Esophagus mucosa (tissue), 1 donor: ENCODE measurements at regions not wholly inside any gene's neighbourhood (a gene's known extent, or its start where the extent isn't known, plus 50 kb on each side); places are given as distances from the start of the nearest gene placed in this dataset.
"Not testable (repeated sequence)": the region's sequence is repeated elsewhere in the genome, so short reads cannot be mapped to it uniquely, and the experiment has no call there.

Experiments
- ATAC-seq: fragments of 200-7000 bp; cut with Tn5 transposase; one replicate; pipeline ENCODE4 v1.9.1; 2020
- donor health status: DM: yes; HTN: yes; CAD: no.

DNA sequence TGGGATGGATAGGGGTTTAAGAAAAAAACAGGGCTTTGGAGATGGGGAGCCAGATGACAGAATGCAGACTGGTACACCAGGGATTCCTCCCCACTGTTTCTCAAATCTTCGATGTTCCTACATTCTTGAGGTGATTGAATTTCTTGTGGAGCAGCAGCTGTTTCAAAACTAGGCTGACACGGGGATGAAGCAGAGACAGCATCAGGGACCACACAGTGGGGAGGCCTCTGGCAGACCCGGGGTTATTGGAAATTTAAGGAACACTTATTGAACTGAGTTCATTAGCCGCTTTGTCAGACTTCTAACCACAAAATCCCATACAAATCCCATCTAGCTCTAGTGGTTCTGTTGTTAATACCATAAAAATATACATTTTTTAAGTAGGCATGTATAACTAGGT lies 621.4 kb upstream of the GBE1 start:
- no peak for ATAC-seq

DNA sequence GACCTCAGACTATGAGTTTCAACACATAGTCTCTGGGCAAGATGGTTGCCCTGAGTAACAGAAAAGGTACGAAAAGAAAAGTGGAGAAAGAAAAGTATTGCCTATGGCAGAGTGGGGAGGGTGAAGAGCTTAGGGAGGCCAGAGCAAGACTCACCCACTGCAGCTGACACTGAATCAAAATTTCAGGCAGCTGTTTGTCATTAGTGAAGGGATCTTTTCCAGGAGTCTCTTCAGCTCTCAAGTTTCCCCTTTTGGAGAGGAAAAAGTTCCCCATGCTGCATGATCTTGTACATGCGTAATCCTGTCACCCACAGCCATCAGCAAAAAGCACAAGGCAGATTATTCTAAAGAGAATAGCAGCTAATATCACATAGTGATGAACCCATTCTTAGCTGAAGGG lies 616.9 kb upstream of the GBE1 start:
- ATAC-seq, result no peak

DNA sequence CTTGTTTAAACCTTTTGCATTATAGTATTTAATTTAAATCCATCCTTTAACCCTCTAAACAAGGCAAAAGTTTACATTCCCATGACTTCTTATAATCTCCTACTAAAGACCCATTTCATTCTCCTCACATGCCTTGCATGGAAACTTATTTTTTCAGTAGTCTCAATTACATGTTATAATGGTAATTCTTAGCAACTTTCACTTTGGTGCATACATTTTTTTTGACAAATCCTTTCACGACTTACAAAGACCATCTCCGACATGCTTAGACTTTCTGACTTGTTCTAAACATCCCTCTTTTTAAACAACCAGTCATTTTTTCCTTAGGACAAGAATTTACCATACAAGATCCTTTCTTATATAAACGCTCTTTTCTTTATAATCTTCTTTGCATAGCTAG lies 615.4 kb upstream of the GBE1 start:
- no peak for ATAC-seq

DNA sequence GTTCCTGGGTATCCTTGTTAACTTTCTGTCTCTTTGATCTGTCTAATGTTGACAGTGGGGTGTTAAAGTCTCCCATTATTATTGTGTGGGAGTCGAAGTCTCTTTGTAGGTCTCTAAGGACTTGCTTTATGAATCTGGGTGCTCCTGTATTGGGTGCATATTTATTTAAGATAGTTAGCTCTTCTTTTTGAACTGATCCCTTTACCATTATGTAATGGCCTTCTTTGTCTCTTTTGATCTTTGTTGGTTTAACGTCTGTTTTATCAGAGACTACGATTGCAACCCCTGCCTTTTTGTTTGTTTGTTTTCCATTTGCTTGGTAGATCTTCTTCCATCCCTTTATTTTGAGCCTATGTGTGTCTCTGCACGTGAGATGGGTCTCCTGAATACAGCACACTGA lies 612.4 kb upstream of the GBE1 start:
- ATAC-seq, result not testable (repeated sequence)

DNA sequence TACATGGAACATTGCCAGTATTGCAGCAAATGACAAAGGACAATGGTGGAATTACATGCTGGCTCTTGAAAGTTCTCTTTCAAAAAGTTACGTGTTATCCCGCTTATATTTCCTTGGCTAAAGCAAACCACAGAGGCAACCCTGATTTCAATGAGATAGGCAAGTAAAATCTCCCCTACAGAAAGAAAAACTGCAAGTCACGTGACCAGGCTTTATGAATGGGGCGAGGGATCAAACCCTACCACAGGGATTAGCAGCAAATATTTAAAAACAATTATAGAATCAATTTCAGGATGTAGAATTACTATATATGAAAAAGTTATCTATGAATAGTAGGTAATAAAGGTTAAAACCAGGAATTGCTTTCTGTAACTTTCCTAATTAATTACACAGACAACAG lies 603.4 kb upstream of the GBE1 start:
- no peak for ATAC-seq

DNA sequence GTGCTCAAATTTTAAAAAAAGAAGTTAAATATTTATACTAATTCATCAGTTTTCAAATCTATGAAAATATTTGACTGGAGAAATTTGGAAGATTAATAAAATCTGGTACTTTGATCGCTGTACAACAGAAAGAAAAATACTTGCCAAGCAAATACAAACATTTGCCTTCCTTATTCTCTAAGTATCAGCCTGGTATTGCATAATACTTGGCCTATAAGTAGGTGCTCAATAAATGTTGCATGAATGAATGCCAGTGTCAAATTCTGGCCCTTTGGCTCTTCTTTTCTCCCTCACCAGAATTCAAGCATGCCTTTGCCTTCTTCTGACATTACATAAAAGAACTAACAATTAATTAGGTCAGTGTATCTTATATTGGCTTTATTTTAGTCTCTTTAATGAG lies 601.7 kb upstream of the GBE1 start:
- no peak for ATAC-seq

DNA sequence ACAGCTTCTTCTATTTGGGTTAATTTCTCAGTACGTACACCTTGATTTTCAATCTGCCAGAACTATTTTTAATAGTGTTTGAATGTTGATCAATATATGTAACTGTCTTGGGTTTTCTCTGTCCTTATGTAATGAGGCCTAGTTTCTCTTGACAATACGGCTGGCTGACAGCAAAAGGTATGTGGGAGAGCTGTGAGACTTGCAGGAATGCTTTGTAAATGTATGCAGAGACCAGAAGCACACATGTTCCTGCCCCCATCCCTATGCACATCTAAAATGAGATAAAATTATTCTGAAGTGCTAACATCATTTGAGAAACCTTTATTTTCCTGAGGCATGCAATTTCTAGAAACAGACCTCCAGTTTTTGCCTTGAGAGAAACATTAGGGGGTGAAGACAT lies 593.8 kb upstream of the GBE1 start:
- no peak for ATAC-seq

DNA sequence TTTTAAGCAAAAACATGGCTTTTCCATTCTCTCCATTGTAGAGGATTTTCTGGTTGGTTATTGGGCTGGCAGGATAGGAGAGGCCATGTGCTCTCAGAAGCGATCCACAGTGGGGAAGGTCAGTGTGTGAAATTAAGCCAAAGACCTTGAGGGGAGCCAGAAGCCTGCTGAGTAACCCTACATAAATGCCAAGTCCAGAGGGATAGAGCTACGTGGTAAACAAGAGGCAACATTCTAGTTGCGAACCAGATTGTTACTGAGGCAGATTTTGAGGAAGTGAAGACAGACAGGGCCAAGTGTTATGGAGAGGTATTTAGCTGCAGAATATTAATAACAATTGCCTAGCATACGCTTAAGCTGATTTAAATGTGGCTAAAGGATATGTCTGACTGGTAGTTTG lies 592.8 kb upstream of the GBE1 start:
- no peak for ATAC-seq

DNA sequence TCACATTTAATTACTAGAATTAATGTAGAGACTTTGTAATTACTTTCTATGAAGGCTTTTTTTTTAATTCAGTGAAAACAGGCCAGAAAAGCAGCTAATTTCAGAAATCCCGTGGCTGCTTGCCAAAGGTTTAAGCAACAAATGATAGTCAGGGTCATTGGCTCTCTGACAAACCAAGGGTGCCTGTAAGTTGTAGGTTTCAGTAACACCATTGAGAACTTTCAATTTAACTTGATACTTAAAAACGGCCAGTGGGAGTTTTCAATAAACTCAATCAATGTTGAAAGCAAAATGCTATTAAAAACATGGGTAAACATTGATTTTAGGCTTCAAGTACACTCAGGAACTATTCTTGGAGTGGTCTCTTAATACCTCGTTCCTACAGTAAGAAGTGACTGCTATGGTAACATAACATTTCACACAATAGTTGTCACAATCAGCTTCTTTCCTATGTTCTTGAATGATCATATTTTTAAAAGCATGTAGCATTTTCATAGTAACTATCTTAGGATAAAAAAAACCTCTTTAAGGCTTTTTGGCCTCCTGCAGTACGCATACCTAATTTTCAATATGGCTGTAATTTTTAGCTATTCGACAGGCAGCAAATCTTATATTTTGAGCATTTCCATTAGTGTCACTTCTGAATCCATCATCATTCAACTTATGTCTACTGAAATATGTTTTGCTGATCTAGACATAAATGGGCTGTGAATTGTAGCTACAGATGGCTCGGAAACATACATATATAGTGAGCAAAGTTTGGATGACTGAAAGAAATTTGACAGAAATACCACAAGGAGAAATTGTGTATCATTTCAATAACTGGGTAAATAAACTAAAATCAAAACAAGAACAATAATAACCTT lies 592.1 kb upstream of the GBE1 start:
- no peak for ATAC-seq

DNA sequence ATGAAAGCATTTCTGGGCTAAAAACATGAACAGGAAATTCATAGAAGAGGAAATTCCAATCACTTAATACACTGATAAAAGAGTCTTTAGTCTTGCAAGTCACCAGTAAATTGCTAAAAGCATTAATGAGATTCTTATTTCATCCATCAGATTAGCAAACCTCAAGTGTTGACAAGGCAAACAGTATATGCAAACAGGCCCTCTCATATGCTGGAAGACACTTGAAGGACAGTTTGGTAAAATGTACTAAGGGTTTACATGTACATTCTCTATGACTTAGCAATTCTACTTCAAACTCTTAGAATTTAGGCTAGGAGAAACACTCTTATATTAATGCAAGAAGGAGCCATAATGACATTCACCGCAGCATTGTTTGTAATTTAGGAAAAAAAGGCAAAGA lies 586.1 kb upstream of the GBE1 start:
- no peak for ATAC-seq

DNA sequence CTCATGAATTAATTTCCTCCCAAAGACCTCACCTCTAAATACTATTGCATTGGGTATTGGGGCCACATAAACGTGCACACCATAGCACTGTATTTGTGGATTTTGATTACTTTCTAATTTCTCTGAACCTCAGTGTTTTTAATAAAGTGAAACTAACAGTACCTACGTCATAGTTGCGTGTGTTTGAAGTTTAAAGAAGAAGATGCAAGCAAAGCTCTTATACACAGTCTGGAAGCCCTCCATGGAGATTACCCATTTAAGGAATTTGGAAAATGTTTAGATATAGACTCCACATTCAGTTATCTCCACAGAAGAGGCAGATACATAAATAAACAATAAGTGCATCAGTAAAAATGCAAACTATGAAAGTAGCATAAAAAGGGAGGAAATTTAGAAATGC lies 581.1 kb upstream of the GBE1 start:
- no peak for ATAC-seq

DNA sequence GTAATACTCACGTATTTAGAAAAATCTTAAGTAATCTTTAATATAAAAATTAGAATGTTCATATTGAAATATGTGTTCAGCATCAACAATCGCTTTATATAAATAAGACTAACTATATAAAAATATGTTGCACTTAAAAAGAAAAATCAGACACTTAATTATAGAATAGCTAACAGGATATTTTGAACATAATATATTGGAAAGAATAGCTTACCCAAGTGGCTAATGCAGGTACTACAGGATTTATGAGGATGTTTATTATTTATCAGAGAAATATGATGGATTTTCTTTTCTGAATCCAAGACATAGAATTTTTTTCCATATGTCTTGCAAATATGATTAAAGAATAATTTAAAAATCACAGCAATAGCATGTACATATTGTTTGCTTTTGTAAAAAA lies 567.9 kb upstream of the GBE1 start:
- no peak for ATAC-seq

DNA sequence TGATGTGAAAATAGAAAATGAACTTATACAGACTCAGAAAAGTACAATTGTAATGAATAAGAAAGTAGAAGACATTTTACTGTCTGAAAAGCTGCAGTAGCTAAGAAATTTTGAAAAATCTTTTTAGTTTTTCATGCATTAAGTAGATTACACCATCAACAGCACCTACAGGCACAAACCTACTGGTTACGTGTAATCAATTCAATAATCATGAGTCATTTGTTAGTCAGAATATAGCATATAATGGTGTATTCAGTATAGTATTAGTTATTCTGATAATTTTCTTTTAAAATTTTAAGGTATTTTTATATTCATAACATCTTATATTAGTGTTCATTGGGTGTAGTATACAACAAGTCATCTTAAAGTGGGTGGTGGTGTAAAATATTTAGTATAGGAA lies 550.5 kb upstream of the GBE1 start:
- no peak for ATAC-seq

DNA sequence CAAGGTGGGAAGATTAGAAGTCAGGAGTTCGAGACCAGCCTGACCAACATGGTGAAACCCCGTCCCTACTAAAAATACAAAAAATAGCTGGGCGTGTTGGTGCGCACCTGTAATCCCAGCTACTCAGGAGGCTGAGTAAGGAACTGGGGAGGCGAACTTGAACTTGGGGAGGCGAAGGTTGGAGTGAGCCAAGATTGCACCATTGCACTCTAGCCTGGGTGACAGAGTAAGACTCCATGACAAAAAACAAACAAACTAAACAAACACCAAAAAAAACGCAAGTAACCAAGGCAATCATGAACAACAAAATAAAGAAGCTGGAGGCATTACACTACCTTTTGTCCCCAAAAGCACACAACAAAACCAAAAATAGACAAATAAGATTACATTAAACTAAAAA lies 547.3 kb upstream of the GBE1 start:
- no peak for ATAC-seq

DNA sequence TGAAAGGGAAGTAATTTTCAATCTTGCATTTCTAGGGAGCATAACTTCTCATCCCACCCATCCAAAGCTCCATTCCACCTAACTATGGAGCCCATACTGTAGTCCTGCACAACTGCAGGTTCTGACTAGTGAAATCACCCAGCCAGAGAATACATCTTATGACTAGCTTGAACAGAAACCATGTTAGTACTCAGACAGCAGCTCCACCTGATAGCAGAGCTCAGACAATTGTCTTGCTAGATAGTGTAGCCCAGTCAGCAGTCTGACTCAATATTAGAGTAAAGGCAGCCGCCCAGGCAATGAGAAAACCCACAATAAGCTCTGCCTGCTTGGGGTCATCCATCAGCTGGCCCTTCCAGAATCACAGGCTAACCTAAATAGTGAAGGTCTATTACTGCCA lies 544.7 kb upstream of the GBE1 start:
- no peak for ATAC-seq

DNA sequence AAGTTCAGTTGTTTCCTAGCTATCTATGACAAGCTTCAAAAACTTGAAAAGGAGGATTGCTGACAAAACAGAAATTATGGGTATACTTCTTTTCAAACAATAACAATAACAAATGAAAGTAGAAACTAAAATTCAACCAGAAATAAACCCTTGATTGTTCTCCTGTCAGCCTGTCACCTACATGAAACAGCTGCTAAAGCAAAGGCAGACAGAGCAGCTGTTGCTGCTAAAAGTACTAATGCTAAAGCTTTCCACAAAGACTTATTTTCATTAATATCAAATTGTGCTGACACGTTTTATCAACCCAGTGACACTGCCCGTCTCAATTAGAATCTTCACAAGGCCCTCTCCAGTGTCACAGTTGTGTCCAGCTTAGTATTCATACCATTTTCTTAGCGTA lies 533.2 kb upstream of the GBE1 start:
- ATAC-seq, result no peak

DNA sequence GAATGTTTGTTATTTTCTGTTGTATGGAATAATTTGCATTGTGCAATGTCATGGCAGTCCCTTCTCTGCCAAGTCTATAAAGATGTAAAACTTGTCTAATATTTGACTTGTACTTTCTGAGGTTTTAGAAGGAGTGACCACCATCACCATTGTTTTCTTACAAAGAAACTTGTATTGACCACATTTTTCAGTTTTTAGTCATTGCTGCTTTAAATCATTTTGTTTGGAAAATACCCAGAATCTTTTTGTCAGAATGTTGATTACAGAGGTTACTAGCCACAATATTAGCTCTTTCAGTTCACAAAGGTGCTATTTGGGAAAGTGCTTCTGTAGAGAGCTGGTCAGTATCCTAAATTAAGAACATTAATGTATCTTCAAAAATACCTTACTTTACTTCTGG lies 532.4 kb upstream of the GBE1 start:
- no peak for ATAC-seq

DNA sequence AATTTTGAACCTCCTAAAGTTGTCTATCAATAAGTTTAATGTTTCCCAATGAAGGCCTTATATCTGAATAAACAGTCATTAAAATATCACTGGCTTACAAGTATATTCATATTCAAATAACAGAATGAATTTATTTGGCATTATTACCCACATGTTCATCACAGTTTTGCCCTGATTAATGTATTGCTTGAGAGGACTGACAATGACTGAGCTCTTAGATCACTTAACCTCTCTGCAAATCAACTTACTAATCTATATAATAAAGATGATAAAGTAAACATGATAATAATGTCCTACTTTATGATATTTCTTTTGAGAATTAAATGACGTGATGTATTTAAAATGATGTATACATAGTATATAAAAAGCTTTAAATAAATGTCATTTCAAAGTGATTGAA lies 532.0 kb upstream of the GBE1 start:
- no peak for ATAC-seq

DNA sequence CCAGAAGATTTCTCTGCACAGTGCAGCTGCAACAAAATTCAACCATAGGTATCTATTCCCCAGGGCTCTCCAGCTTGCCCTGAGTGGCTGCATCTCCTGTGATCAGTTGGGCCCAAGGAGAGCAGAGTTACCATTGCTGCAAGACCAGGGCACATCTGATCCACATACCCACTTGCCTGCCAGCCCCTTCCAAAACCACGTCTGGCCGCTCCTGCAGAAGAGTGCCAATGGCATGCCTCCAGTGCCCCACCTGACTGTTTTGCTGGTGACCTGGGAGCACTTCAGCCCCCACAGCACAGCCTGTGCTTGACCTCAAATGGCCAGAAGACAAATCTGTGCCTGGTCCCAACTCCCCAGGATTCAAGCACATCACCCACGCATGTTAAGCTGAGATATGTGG lies 526.1 kb upstream of the GBE1 start:
- ATAC-seq, result no peak

DNA sequence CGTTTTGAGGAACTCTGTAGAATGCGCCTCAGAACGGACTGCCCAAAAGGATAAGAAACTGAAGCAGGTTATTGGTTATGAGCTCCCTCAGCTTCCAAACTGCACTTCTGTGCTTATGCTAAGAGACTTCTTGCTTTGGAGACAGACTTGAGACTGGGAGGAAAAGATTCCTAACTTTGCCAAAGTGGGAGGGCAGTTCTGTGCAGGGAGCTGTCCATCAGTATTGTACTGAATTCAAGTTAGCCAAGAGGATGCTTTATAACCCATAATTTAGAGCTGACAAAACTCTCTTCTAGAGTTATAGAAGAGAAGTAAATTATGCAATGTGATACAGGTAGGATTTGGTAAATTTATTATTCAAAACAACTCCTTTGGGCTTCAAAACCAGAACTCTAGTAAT lies 519.8 kb upstream of the GBE1 start:
- ATAC-seq, result no peak

DNA sequence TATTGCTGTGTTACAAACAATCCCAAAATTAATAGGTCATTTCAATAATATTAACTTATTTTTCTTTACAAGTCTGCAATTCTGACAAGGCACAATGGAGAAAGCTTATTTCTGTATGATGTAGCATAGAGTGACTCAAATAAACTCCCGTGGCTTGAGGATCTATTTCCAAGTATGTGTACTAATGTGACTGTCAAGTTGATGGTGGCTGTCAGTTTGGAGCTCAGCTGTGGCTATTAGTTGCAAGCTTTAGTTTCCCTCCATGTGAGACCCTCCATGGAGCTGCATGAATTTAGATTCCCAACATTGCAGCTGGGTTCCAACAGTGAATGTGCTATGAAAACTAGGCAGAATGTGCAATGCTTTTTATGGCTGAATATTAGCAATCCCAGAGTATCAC lies 515.5 kb upstream of the GBE1 start:
- ATAC-seq, result no peak

DNA sequence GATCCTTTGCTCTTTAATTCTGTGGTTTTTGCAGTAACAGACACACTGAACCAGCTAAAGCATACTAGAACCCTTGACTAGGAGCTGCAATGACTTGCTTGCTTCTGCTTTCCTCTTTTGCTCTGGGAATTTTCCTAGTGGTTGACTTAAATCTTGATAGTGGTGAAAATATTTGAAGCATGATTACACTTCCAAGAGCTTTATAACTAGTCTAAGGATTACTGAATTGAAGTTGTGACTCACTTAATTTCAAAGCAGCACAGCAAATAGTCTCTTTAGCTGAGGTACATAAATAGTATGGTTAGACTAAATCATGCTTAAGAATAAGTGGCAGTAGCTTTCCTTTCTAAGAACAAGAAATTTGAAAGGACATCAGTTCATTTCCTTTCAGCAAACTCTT lies 513.5 kb upstream of the GBE1 start:
- ATAC-seq, result no peak

DNA sequence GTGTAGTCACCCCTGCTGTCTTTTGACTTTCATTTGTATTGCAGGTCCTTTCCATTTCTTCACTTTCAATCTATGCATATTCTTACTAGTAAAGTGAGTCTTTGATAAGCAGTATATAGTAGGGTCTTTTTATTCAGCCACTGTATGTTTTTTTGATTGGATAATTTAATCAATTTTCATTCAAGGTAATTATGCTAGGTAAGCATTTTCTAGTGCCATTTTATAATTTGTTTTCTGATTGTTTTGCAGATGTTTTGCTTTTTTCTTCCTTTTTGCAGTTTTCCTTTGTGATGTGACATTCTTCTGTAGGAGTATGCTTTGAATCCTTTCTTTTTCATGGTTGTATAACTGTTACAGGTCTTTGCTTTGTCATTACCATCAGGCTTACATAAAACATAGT lies 504.3 kb upstream of the GBE1 start:
- no peak for ATAC-seq

DNA sequence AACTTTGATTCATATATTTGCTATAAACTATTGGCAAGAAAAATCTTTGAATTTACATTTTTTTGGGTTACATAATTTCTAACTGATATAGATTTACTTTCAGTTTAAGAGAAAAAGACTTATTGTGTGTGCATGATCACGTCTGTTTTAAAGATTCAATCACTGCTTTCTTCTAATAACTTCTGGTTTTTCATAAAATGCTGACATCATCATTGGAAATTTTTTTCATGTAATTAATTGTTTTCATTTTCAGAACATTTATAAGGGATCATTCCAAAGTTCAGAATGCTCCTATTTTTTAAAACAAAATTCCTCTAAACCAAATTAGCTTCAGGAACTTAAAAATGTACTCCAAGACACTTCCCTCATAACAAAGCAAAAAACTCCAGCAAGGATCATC lies 500.7 kb upstream of the GBE1 start:
- no peak for ATAC-seq

DNA sequence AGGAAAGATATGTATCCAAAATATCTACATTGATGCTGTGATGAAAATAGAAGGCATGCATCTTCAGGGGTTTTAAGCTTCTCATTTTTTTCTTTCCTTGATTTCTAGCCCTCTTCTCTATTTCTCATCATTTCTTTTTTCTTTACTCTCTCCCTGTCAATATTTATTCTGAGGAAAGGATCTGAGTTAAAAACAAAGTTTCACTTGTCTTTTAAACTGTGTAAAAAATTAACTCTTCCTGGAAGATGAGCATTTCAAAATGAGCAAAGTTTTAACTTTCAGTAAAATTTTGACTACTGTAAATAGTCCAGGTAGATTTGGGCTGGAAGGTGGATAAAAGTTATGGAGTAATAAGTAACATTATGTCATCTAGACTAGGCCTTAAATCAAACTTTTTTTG lies 500.2 kb upstream of the GBE1 start:
- no peak for ATAC-seq
